ENCODE measurements at regions not wholly inside any gene's neighbourhood (a gene's known extent, or its start where the extent isn't known, plus 50 kb on each side); places are given as distances from the start of the nearest gene placed in this dataset.

DNA sequence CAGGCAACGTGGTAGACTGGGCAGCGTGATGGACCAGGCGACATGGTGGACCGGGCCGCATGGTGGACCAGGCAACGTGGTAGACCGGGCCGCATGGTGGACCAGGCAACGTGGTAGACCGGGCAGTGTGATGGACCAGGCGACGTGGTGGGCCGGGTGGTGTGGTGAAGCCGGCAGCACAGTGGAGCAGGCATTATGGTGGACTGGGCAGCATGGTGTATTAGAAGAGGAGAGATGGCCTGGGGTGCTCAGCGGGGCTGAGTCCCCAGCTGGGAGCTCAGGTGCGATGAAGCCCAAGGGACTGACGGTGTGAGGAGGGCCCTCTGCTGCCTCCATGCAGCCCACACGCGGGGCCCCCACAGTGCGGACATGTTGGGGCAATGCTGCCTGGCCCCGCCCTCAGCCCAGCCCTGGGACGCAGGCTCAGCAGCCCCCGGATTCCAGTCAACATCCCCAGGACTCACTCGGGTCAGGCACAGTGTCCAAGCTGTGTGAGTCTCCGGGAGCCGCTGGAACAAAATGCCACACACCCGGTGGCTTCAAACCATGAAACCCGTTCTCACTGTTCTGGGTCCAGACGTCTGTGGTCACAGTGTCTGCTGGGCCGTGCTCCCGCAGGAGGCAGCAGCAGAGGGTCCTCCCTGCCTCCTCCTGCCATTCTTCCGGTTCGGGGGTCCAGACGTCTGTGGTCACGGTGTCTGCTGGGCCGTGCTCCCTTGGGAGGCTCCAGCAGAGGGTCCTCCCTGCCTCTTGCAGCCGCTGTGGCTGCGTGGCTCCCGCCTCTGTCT lies 1084.9 kb downstream of the BRD1 start:
- Histone ChIP-seq H3K27me3 (ENCODE audit: control insufficient read depth in 2 of 2, insufficient read depth in 2 of 2, low read length in 2 of 2) (no peaks in the 10 kb centered on the region), H3K4me3 (ENCODE audit: low read length in 2 of 2) (no peak overlapping the region)

DNA sequence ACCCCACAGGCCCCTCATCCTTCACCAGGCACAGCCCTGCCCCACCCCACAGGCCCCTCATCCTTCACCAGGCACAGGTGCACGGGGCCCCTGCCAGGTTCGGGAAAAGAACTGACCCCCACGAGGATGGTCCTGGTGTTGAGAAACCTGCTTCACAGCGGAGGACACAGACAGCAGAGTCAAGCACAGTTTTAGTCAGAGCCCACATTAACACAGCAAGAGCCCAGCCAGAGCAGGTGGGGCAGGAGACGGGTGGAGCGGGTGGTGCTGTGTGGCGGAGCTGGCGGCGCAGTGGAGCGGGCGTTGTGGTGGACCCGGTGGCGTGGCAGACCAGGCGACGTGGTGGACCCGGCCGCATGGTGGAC lies 1085.5 kb downstream of the BRD1 start:
- H3K4me3 ChIP-seq (ENCODE audit: low read length in 2 of 2): no peak overlapping the region
- no peaks in the 10 kb centered on the region for H3K4me1 ChIP-seq (ENCODE audit: control insufficient read depth in 2 of 2, insufficient read depth in 2 of 2, low read length in 2 of 2)
- H3K27ac ChIP-seq (ENCODE audit: low read depth in 2 of 2, low read length in 2 of 2): no peak overlapping the region
- no peaks in the 10 kb centered on the region for H3K9me3 ChIP-seq (ENCODE audit: control insufficient read depth in 2 of 2, low read length in 2 of 2)
- no peak overlapping the region for H3K9ac ChIP-seq (ENCODE audit: low read depth in 1 of 2, low read length in 2 of 2)
- H3K27me3 ChIP-seq (ENCODE audit: control insufficient read depth in 2 of 2, insufficient read depth in 2 of 2, low read length in 2 of 2): no peaks in the 10 kb centered on the region
- H3K36me3 ChIP-seq (ENCODE audit: control insufficient read depth in 2 of 2, insufficient read depth in 2 of 2, low read length in 2 of 2): no peaks in the 10 kb centered on the region

More for the DNA sequence above, 1084.9 kb downstream of the BRD1 start:
- Histone ChIP-seq H3K27ac (ENCODE audit: low read depth in 2 of 2, low read length in 2 of 2) (no peak overlapping the region), H3K9ac (ENCODE audit: low read depth in 1 of 2, low read length in 2 of 2) (no peak overlapping the region), H3K9me3 (ENCODE audit: control insufficient read depth in 2 of 2, low read length in 2 of 2) (no peaks in the 10 kb centered on the region), H3K4me1 (ENCODE audit: control insufficient read depth in 2 of 2, insufficient read depth in 2 of 2, low read length in 2 of 2) (no peaks in the 10 kb centered on the region), H3K36me3 (ENCODE audit: control insufficient read depth in 2 of 2, insufficient read depth in 2 of 2, low read length in 2 of 2) (no peaks in the 10 kb centered on the region)

DNA sequence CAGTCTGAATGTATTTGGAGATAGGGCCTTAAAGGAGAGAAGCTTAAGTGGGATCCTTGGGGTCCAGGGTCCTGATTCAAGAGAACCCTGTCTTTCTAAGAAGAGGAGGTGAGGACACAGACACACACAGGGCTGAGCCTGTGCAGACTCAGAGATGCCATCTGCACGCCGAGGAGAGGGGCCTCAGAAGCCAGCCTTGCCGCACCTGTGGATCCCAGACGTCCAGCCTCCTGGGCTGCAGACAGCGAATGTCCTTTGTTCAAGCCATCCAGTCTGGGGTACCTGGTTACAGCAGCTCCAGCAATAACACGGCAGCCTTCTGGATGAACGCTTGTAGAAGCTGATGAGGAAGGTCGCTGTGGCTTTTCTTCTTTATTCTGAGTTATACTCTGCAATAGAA lies 1086.1 kb downstream of the BRD1 start:
- H3K9me3 ChIP-seq (ENCODE audit: control insufficient read depth in 2 of 2, low read length in 2 of 2): no peaks in the 10 kb centered on the region
- H3K27me3 ChIP-seq (ENCODE audit: control insufficient read depth in 2 of 2, insufficient read depth in 2 of 2, low read length in 2 of 2): no peaks in the 10 kb centered on the region
- no peak overlapping the region for H3K4me3 ChIP-seq (ENCODE audit: low read length in 2 of 2)
- no peaks in the 10 kb centered on the region for H3K4me1 ChIP-seq (ENCODE audit: control insufficient read depth in 2 of 2, insufficient read depth in 2 of 2, low read length in 2 of 2)
- H3K27ac ChIP-seq (ENCODE audit: low read depth in 2 of 2, low read length in 2 of 2): no peak overlapping the region
- no peak overlapping the region for H3K9ac ChIP-seq (ENCODE audit: low read depth in 1 of 2, low read length in 2 of 2)
- no peaks in the 10 kb centered on the region for H3K36me3 ChIP-seq (ENCODE audit: control insufficient read depth in 2 of 2, insufficient read depth in 2 of 2, low read length in 2 of 2)

DNA sequence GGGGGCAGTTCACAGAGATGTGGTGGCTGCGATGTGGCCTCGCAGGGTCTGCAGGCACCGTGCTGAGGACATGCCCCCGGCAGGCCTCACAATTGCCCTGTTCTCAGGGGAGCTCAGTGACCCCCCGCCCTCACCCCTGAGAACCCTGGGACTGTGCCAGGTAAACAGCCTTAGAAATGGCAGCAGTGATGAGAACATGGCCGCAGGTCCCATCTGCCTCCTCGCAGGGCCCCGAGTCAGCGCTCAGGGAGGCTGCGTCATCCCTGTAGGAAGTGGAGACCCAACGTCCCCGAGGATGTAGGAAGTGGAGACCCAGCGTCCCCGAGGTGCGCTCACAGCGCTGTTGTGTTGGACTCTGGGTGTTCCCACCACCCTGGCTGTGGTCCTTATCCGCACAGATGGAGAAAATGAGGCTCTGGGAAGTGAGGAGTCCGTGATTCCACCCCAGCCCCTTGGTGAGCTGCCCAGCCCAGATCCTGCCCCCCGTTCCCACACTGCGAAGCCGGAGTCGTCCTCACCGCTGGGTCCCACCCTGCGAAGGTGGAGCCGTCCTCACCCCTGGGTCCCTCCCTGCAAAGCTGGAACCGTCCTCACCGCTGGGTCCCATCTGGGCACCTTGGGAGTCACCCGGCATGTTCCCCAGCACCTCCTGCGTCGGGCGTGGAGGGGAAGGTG lies 1086.8 kb downstream of the BRD1 start:
- Histone ChIP-seq H3K27ac (ENCODE audit: low read depth in 2 of 2, low read length in 2 of 2) (no peak overlapping the region), H3K4me1 (ENCODE audit: control insufficient read depth in 2 of 2, insufficient read depth in 2 of 2, low read length in 2 of 2) (no peaks in the 10 kb centered on the region), H3K4me3 (ENCODE audit: low read length in 2 of 2) (no peak overlapping the region), H3K9ac (ENCODE audit: low read depth in 1 of 2, low read length in 2 of 2) (no peak overlapping the region), H3K36me3 (ENCODE audit: control insufficient read depth in 2 of 2, insufficient read depth in 2 of 2, low read length in 2 of 2) (no peaks in the 10 kb centered on the region), H3K27me3 (ENCODE audit: control insufficient read depth in 2 of 2, insufficient read depth in 2 of 2, low read length in 2 of 2) (no peaks in the 10 kb centered on the region), H3K9me3 (ENCODE audit: control insufficient read depth in 2 of 2, low read length in 2 of 2) (no peaks in the 10 kb centered on the region)

DNA sequence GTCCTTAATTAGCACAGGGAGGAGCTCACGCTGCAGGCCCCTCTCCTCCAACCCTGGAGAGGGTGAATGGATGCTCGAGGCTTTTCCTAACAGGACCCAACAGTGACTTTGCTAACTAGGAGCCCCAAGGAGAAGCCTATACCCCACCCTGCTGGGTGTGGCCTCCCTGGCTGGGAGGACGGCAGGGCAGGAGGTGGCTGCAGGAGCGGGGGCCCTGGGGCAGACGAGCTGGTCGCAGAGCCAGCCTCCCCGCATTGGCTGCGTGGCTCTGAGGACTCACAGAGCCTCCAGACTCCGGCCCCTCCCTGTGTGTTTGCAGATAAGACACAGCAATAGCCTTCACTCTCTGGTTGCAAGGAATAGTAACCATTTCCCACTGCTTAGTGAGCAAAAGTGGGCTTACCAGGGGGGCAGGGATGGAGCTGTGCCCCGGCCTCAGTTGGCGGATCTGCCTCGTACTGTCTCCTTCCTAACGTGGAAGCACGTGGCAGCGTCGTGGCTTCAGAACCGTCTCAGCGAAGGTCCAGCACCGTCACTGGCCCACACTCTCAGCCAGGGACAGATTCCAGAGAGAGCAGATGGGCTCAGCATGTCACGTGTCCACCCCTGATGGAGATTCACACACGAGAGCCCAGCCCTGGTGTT lies 1087.5 kb downstream of the BRD1 start:
- Histone ChIP-seq H3K27me3 (ENCODE audit: control insufficient read depth in 2 of 2, insufficient read depth in 2 of 2, low read length in 2 of 2) (no peaks in the 10 kb centered on the region), H3K4me3 (ENCODE audit: low read length in 2 of 2) (no peak overlapping the region), H3K27ac (ENCODE audit: low read depth in 2 of 2, low read length in 2 of 2) (no peak overlapping the region), H3K9ac (ENCODE audit: low read depth in 1 of 2, low read length in 2 of 2) (no peak overlapping the region), H3K36me3 (ENCODE audit: control insufficient read depth in 2 of 2, insufficient read depth in 2 of 2, low read length in 2 of 2) (no peaks in the 10 kb centered on the region), H3K9me3 (ENCODE audit: control insufficient read depth in 2 of 2, low read length in 2 of 2) (no peaks in the 10 kb centered on the region), H3K4me1 (ENCODE audit: control insufficient read depth in 2 of 2, insufficient read depth in 2 of 2, low read length in 2 of 2) (no peaks in the 10 kb centered on the region)

DNA sequence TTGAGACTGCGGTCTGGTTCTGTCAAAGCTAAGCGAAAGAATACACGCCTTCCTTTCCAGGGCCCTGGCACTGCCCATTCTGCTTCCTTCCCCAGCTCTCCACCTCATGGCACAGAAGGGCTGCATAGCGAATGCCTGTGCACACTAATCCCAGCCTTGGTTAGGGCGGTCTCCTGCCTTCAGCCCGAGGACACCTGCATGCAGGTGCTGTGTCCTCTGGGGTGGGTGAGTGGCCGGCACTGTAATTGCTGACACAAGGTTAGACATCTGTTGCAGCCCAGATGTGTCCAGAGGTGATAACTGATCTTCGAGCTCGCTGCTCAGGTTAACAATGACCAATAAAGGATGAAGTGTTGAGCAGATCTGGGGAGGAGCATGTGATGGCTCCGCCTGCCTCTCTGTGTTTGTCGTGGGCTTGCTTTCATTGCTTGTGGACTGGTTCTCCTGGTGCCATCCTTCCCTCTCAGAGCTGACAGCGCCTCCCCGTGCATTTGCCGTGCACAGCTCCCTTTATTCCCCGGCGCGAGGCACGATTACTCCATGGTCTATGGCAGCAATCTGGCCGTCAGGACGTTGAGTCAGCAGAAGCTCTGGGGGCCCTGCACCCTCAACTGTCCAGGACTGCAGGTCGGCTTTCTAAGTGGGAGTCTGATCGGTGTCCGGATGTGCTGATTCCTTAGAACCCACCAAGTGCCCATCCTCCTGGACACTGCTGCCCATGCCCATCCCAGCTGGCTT lies 1088.2 kb downstream of the BRD1 start:
- H3K9me3 ChIP-seq (ENCODE audit: control insufficient read depth in 2 of 2, low read length in 2 of 2): no peaks in the 10 kb centered on the region
- H3K4me3 ChIP-seq (ENCODE audit: low read length in 2 of 2): no peak overlapping the region
- no peaks in the 10 kb centered on the region for H3K27me3 ChIP-seq (ENCODE audit: control insufficient read depth in 2 of 2, insufficient read depth in 2 of 2, low read length in 2 of 2)
- H3K27ac ChIP-seq (ENCODE audit: low read depth in 2 of 2, low read length in 2 of 2): no peak overlapping the region
- no peaks in the 10 kb centered on the region for H3K36me3 ChIP-seq (ENCODE audit: control insufficient read depth in 2 of 2, insufficient read depth in 2 of 2, low read length in 2 of 2)
- no peak overlapping the region for H3K9ac ChIP-seq (ENCODE audit: low read depth in 1 of 2, low read length in 2 of 2)
- no peaks in the 10 kb centered on the region for H3K4me1 ChIP-seq (ENCODE audit: control insufficient read depth in 2 of 2, insufficient read depth in 2 of 2, low read length in 2 of 2)

DNA sequence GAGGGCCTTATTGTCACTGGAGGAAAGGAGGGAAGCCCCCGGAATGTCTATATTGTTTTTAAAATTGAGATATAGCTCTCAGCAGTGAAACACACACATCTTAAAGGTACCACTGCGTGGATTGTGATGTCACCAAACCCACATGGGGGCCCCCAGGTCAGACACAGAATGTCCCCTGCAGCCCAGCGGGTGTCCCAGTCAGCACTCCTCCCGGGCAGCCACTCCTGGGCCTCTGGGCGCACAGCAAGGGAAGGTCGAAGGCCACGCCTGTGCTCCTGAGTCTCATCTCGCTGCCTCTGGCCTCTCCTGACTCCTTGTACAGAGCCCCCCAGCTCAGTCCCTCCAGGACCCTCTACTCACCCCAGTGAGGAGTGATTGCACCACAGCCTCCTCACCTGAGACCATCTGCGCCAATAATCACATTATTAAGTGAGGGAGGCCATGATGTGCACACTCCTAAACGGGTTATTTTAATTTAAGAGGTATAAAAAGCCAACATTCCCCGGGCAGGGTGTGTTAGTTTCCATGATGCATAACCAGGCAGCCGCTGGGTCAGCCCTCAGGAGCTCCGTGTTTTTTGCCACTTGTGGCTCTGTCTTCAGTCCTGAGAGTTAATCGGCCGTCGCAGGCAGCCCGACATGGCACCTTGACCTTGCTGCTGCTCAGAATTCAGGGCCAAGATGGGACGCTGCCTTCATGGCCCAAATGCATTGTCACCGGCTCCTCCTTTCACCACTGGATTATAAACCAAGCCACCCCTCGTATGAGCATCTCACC lies 1089.3 kb downstream of the BRD1 start:
- Histone ChIP-seq H3K36me3 (ENCODE audit: control insufficient read depth in 2 of 2, insufficient read depth in 2 of 2, low read length in 2 of 2) (no peaks in the 10 kb centered on the region), H3K4me1 (ENCODE audit: control insufficient read depth in 2 of 2, insufficient read depth in 2 of 2, low read length in 2 of 2) (no peaks in the 10 kb centered on the region), H3K27me3 (ENCODE audit: control insufficient read depth in 2 of 2, insufficient read depth in 2 of 2, low read length in 2 of 2) (no peaks in the 10 kb centered on the region), H3K9ac (ENCODE audit: low read depth in 1 of 2, low read length in 2 of 2) (no peak overlapping the region), H3K9me3 (ENCODE audit: control insufficient read depth in 2 of 2, low read length in 2 of 2) (no peaks in the 10 kb centered on the region), H3K4me3 (ENCODE audit: low read length in 2 of 2) (no peak overlapping the region), H3K27ac (ENCODE audit: low read depth in 2 of 2, low read length in 2 of 2) (no peak overlapping the region)

DNA sequence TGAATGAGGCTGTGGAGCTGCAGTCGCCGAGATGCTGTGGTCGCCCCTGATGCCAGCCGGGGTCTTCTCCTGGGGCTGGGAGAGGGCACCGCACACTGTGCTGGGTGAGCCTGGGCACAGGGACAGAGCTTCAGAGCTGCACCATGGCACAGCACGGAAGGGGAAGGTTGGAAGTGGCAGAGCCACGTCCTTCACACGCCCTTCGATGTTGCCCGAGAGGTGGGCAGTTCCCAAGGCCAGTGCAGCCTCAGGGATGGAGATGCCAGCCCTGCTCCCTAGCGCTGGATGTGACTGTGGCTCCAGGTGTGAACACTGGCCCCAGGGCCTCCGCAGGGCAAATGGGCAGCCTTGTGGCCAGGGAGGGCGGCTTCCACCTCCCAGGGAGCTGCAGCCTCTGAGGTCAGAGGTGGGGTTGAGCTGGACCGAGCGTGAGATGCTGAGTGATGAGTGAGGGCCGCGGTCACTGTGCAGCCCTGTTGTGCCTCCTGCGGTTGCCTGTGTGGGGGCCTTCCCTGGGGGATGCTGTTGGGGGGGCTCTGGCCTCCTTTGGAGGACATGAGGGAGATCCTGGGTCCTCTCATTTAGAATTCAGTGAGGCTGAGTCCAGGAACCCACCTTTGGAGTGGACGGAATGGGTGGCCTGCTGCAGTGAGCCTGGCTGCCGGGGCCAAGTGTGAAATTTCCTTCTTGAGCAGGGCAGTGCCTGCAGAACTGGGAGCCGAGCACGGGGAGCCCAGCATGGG lies 1090.0 kb downstream of the BRD1 start:
- H3K9ac ChIP-seq (ENCODE audit: low read depth in 1 of 2, low read length in 2 of 2): no peak overlapping the region
- no peaks in the 10 kb centered on the region for H3K4me1 ChIP-seq (ENCODE audit: control insufficient read depth in 2 of 2, insufficient read depth in 2 of 2, low read length in 2 of 2)
- no peak overlapping the region for H3K27ac ChIP-seq (ENCODE audit: low read depth in 2 of 2, low read length in 2 of 2)
- no peaks in the 10 kb centered on the region for H3K27me3 ChIP-seq (ENCODE audit: control insufficient read depth in 2 of 2, insufficient read depth in 2 of 2, low read length in 2 of 2)
- H3K36me3 ChIP-seq (ENCODE audit: control insufficient read depth in 2 of 2, insufficient read depth in 2 of 2, low read length in 2 of 2): no peaks in the 10 kb centered on the region
- H3K4me3 ChIP-seq (ENCODE audit: low read length in 2 of 2): no peak overlapping the region
- H3K9me3 ChIP-seq (ENCODE audit: control insufficient read depth in 2 of 2, low read length in 2 of 2): no peaks in the 10 kb centered on the region
